H1 (cell line): ENCODE measurements at regions not wholly inside any gene's neighbourhood (a gene's known extent, or its start where the extent isn't known, plus 50 kb on each side); places are given as distances from the start of the nearest gene placed in this dataset.

Experiments
- CTCF ChIA-PET: fragments of 300-600 bp; sonication (Branson Sonifier 250); formaldehyde crosslinking; loops from one replicate; lab custom pipeline; 2021; ENCODE audit not compliant: partially characterized antibody; lab: Charles Lee
- POLR2A ChIA-PET: fragments of 300-600 bp; sonication (Branson Sonifier 250); formaldehyde crosslinking; loops from one replicate; lab custom pipeline; 2021; ENCODE audit warnings: inconsistent platforms; ENCODE audit not compliant: partially characterized antibody; lab: Charles Lee
- DNase-seq, 2 experiments: peaks; one replicate each; pipeline versions ENCODE4 v3.0.0 to v3.0.0-alpha.2; 2010 to 2022; ENCODE audit warnings: low spot score in 2 of 2, low read depth in 1 of 2, mixed read lengths in 1 of 2
- FAIRE-seq: peaks from 2 replicates; lab custom pipeline; 2011; peaks lifted over from hg19 to GRCh38; lab: Jason Lieb, UNC
- H2AFZ ChIP-seq: 2 replicates; pipeline ENCODE4 v1.8.1; 2012; ENCODE audit warnings: low read length, inconsistent platforms
- H2AK5ac ChIP-seq: 2 replicates; pipeline ENCODE4 v1.6.1; 2013; ENCODE audit warnings: low read depth, low read length
- H2BK120ac ChIP-seq: replicated peaks from 2 replicates; pipeline ENCODE3; 2013; ENCODE audit warnings: low read depth, low read length, inconsistent platforms
- H2BK12ac ChIP-seq: 2 replicates; pipeline ENCODE4 v1.6.1; 2013; ENCODE audit warnings: low read depth, low read length
- H2BK15ac ChIP-seq: 2 replicates; pipeline ENCODE4 v1.6.1; 2013; ENCODE audit warnings: low read length
- H2BK20ac ChIP-seq: 2 replicates; pipeline ENCODE4 v1.6.1; 2013; ENCODE audit warnings: low read length
- H2BK5ac ChIP-seq: 2 replicates; pipeline ENCODE4 v1.6.1; 2013; ENCODE audit warnings: low read depth, low read length
- H3K14ac ChIP-seq: 2 replicates; pipeline ENCODE4 v1.6.1; 2013; ENCODE audit warnings: inconsistent platforms; ENCODE audit not compliant: insufficient read length
- H3K18ac ChIP-seq: 2 replicates; pipeline ENCODE4 v1.6.1; 2013; ENCODE audit warnings: low read length; ENCODE audit errors: extremely low read depth
- H3K23ac ChIP-seq: 2 replicates; pipeline ENCODE4 v1.6.1; 2013; ENCODE audit warnings: inconsistent platforms; ENCODE audit not compliant: insufficient read length
- H3K23me2 ChIP-seq: 2 replicates; pipeline ENCODE4 v1.6.1; 2013; ENCODE audit warnings: low read depth, low read length
- H3K27ac ChIP-seq: 2 replicates; pipeline ENCODE4 v1.6.1; 2011; ENCODE audit warnings: low read depth, low read length, inconsistent platforms
- H3K27me3 ChIP-seq, 4 experiments: replicated peaks in 1 of 4; 1 replicate in 1 of 4; 2 replicates in 3 of 4; pipeline versions ENCODE4 v1.6.1 to v1.8.1; 2011 to 2013; ENCODE audit warnings: low read length in 3 of 4, mild to moderate bottlenecking in 3 of 4, inconsistent platforms in 2 of 4, mixed read lengths in 2 of 4, moderate library complexity in 1 of 4; ENCODE audit not compliant: control insufficient read depth in 3 of 4, insufficient read depth in 3 of 4; ENCODE audit errors: extremely low read depth in 1 of 4
- H3K36me3 ChIP-seq, 4 experiments: 2 replicates each; pipeline versions ENCODE4 v1.6.1 to v1.8.1; 2011 to 2013; ENCODE audit warnings: mild to moderate bottlenecking in 4 of 4, low read length in 3 of 4, moderate library complexity in 2 of 4, control low read depth in 1 of 4, inconsistent platforms in 1 of 4; ENCODE audit not compliant: insufficient read depth in 4 of 4, control insufficient read depth in 2 of 4
- H3K4ac ChIP-seq: replicated peaks from 2 replicates; pipeline ENCODE3; 2013; ENCODE audit warnings: low read length, low read depth, mixed read lengths, inconsistent platforms; ENCODE audit not compliant: insufficient read length
- H3K4me1 ChIP-seq, 4 experiments: replicated peaks in 1 of 4; 1 replicate in 1 of 4; 2 replicates in 3 of 4; pipeline versions ENCODE4 v1.6.1 to v1.8.1; 2011 to 2013; ENCODE audit warnings: low read length in 3 of 4, inconsistent platforms in 2 of 4, mixed read lengths in 1 of 4; ENCODE audit not compliant: insufficient read depth in 4 of 4, control insufficient read depth in 3 of 4
- H3K4me2 ChIP-seq, 2 experiments: 2 replicates each; pipeline versions ENCODE4 v1.6.1 to v1.8.1; 2011 to 2013; ENCODE audit warnings: low read depth in 2 of 2, low read length in 2 of 2, control low read depth in 1 of 2, inconsistent platforms in 1 of 2, mild to moderate bottlenecking in 1 of 2; ENCODE audit not compliant: insufficient read depth in 1 of 2
- H3K4me3 ChIP-seq, 4 experiments: fragments of 200-600, 300-600 bp in 1 of 4; sonication (generic), shearing (Covaris generic), sonication (Bioruptor Twin) in 1 of 4; 2 replicates each; pipeline versions ENCODE4 v1.5.1 to v1.8.1; 2011 to 2016; ENCODE audit warnings: low read length in 4 of 4, low read depth in 3 of 4, control low read depth in 2 of 4, inconsistent platforms in 2 of 4, mild to moderate bottlenecking in 2 of 4, mixed read lengths in 1 of 4, moderate library complexity in 1 of 4; ENCODE audit not compliant: insufficient read depth in 2 of 4; ENCODE audit errors: extremely low read depth in 1 of 4
- H3K56ac ChIP-seq: replicated peaks from 2 replicates; pipeline ENCODE3; 2013; ENCODE audit warnings: low read depth, mild to moderate bottlenecking, mixed read lengths, low read length, inconsistent platforms; ENCODE audit not compliant: insufficient read length
- H3K79me1 ChIP-seq: 2 replicates; pipeline ENCODE4 v1.6.1; 2013; ENCODE audit warnings: low read depth, low read length, control low read depth
- H3K79me2 ChIP-seq, 2 experiments: 2 replicates each; pipeline versions ENCODE4 v1.6.1 to v1.8.1; 2012 to 2013; ENCODE audit warnings: low read length in 2 of 2, mild to moderate bottlenecking in 2 of 2, inconsistent platforms in 1 of 2; ENCODE audit not compliant: insufficient read depth in 2 of 2, control insufficient read depth in 1 of 2
- H3K9ac ChIP-seq, 4 experiments: replicated peaks in 1 of 4; 1 replicate in 1 of 4; 2 replicates in 3 of 4; pipeline versions ENCODE4 v1.6.1 to v1.8.1; 2011 to 2013; ENCODE audit warnings: low read depth in 3 of 4, low read length in 3 of 4, control low read depth in 2 of 4, mild to moderate bottlenecking in 2 of 4, moderate library complexity in 2 of 4, inconsistent platforms in 1 of 4; ENCODE audit errors: extremely low read depth in 1 of 4
- H3K9me3 ChIP-seq, 2 experiments: 2 replicates each; pipeline versions ENCODE4 v1.6.1 to v1.8.1; 2012 to 2013; ENCODE audit warnings: mild to moderate bottlenecking in 2 of 2, moderate library complexity in 2 of 2, control low read depth in 1 of 2, inconsistent platforms in 1 of 2, low read depth in 1 of 2, low read length in 1 of 2, mixed read lengths in 1 of 2; ENCODE audit not compliant: insufficient read depth in 2 of 2
- H4K20me1 ChIP-seq, 2 experiments: replicated peaks in 1 of 2; 2 replicates each; pipeline versions ENCODE3 to v1.8.1; 2011 to 2013; ENCODE audit warnings: inconsistent platforms in 2 of 2, low read length in 2 of 2, mild to moderate bottlenecking in 1 of 2; ENCODE audit not compliant: insufficient read depth in 2 of 2, control insufficient read depth in 1 of 2
- H4K5ac ChIP-seq: 2 replicates; pipeline ENCODE4 v1.6.1; 2013; ENCODE audit warnings: low read length, low read depth, mixed read lengths, inconsistent platforms; ENCODE audit not compliant: insufficient read length
- H4K8ac ChIP-seq: 2 replicates; pipeline ENCODE4 v1.8.0; 2013; ENCODE audit warnings: mild to moderate bottlenecking, moderate library complexity, low read length, inconsistent platforms; ENCODE audit not compliant: insufficient read depth; ENCODE audit errors: extremely low read depth
- H4K91ac ChIP-seq: replicated peaks from 2 replicates; pipeline ENCODE3; 2013; ENCODE audit warnings: low read length, mixed read lengths, inconsistent platforms; ENCODE audit not compliant: insufficient read length
- ASH2L ChIP-seq: fragments of 200-600, 300-600 bp; sonication (generic); IDR thresholded peaks from one replicate; pipeline ENCODE4 v1.7.1; 2017; ENCODE audit warnings: low read length
- BCL11A ChIP-seq, 2 experiments: IDR thresholded peaks; one replicate each; pipeline ENCODE4 v1.6.1; 2011; ENCODE audit warnings: low read depth in 2 of 2, low read length in 2 of 2, mild to moderate bottlenecking in 2 of 2
- CBX8 ChIP-seq: fragments of 300-800, 300-1000 bp; sonication (generic); IDR thresholded peaks from 2 replicates; pipeline ENCODE4 v1.7.1; 2016; ENCODE audit warnings: low read depth, low read length, borderline replicate concordance
- CTBP2 ChIP-seq: IDR thresholded peaks from 2 replicates; pipeline ENCODE4 v1.7.0; 2011; ENCODE audit warnings: borderline replicate concordance, mild to moderate bottlenecking, moderate library complexity, mixed read lengths, low read length; ENCODE audit not compliant: insufficient read depth, insufficient read length
- E2F6 ChIP-seq: IDR thresholded peaks from 2 replicates; pipeline ENCODE4 v1.6.1; 2012; ENCODE audit warnings: inconsistent platforms
- EGR1 ChIP-seq: IDR thresholded peaks from 2 replicates; pipeline ENCODE4 v1.6.1; 2011; ENCODE audit warnings: low read depth, low read length, borderline replicate concordance
- GABPA ChIP-seq: IDR thresholded peaks from 2 replicates; pipeline ENCODE4 v1.6.1; 2011; ENCODE audit warnings: mild to moderate bottlenecking, low read length, moderate library complexity, borderline replicate concordance; ENCODE audit not compliant: insufficient read depth
- GTF2F1 ChIP-seq: IDR thresholded peaks from 2 replicates; pipeline ENCODE4 v1.6.1; 2012; ENCODE audit warnings: low read depth, low read length, improper control_type of control experiment, borderline replicate concordance
- NANOG ChIP-seq: IDR thresholded peaks from 2 replicates; pipeline ENCODE4 v1.6.1; 2011; ENCODE audit warnings: low read length, low read depth, mild to moderate bottlenecking, inconsistent platforms; ENCODE audit not compliant: insufficient read depth, poor library complexity, severe bottlenecking
- RBBP5 ChIP-seq: IDR thresholded peaks from 2 replicates; pipeline ENCODE4 v1.7.1; 2012; ENCODE audit warnings: low read depth, mild to moderate bottlenecking, inconsistent platforms, low read length, moderate library complexity, borderline replicate concordance
- SIRT6 ChIP-seq: IDR thresholded peaks from one replicate; pipeline ENCODE4 v1.7.1; 2012; ENCODE audit warnings: low read length, inconsistent platforms
- TAF7 ChIP-seq: optimal IDR thresholded peaks from 2 replicates; pipeline ENCODE3; 2011; ENCODE audit warnings: low read depth, mild to moderate bottlenecking, inconsistent platforms, low read length, moderate library complexity, borderline replicate concordance
- TBP ChIP-seq: IDR thresholded peaks from 2 replicates; pipeline ENCODE4 v1.6.1; 2011; ENCODE audit warnings: low read depth, low read length, improper control_type of control experiment
- ZNF274 ChIP-seq: IDR thresholded peaks from 2 replicates; pipeline ENCODE4 v1.7.0; 2012; ENCODE audit warnings: low read length, borderline replicate concordance; ENCODE audit errors: extremely low read depth
- WGBS, 2 experiments: shearing (Covaris generic) in 1 of 2; methylation state at CpG; one replicate each; pipeline versions ENCODE4 v1.1.6 to v1.1.7; 2013 to 2015; ENCODE audit warnings: low lambda C conversion rate in 2 of 2, mixed read lengths in 2 of 2, inconsistent platforms in 1 of 2, low coverage in 1 of 2, missing lambda C conversion rate in 1 of 2; ENCODE audit not compliant: insufficient replicate concordance in 2 of 2, insufficient coverage in 1 of 2, insufficient read length in 1 of 2; ENCODE audit errors: extremely low coverage in 1 of 2, missing lambda C conversion rate in 1 of 2; 5-methylcytosine and 5-hydroxymethylcytosine counted together

- Histone ChIP-seq H2BK20ac (no peak overlapping the region), H3K79me1 (no peaks in the 10 kb centered on the region), H2BK120ac (no peak overlapping the region), H3K23ac (no peak overlapping the region), H2AK5ac (no peak overlapping the region), H3K79me2 (no peaks in the 10 kb centered on the region), H3K56ac (no peak overlapping the region), H3K9ac (no peak overlapping the region), H3K27me3 (no peaks in the 10 kb centered on the region), H4K91ac (no peak overlapping the region), H3K4me2 (no peak overlapping the region), H3K27ac (no peak overlapping the region), H2AFZ (no peak overlapping the region), H4K8ac (no peak overlapping the region), H3K14ac (no peak overlapping the region), H3K4me3 (no peak overlapping the region), H4K5ac (no peak overlapping the region), H3K4me1 (no peaks in the 10 kb centered on the region), H3K36me3 (no peaks in the 10 kb centered on the region), H2BK15ac (no peak overlapping the region), H4K20me1 (no peaks in the 10 kb centered on the region), H3K23me2 (no peaks in the 10 kb centered on the region), H2BK5ac (no peak overlapping the region), H2BK12ac (no peak overlapping the region), H3K4ac (no peak overlapping the region), H3K18ac (no peak overlapping the region), H3K9me3 (no peaks in the 10 kb centered on the region)
- FAIRE-seq: no peak
- ChIA-PET CTCF (interaction anchor here (0.5 kb wide), 1 partner anchor 16 kb away, joined by 3 read pairs; no protein-coding TSS in a partner anchor), POLR2A (no interaction called here)
- WGBS, 2 experiments: 97% methylated on average over 2 of the region's 2 CpGs; no CpG with 5 or more reads in 1 of the 2 experiments
- TF ChIP-seq TAF7 (no peak), ZNF274 (no peak), GTF2F1 (no peak), BCL11A (IDR thresholded peaks at IDR 0.05; ENCODE audit: low read depth in 2 of 2, low read length in 2 of 2) (no peak), CBX8 (no peak), ASH2L (no peak), RBBP5 (no peak), E2F6 (no peak), NANOG (no peak), GABPA (no peak), TBP (no peak), CTBP2 (no peak), EGR1 (no peak), SIRT6 (no peak)
- DNase-seq: no peak
Observed at GRCh38 chr18:75533209-75533608, 105.7 kb upstream of the SMIM21 start.
